ENCODE measurements at regions not wholly inside any gene's neighbourhood (a gene's known extent, or its start where the extent isn't known, plus 50 kb on each side); places are given as distances from the start of the nearest gene placed in this dataset.

- no peaks in the 10 kb centered on the region for H3K9me3 ChIP-seq (ENCODE audit: control insufficient read depth in 1 of 2, low read length in 2 of 2)
- no peak overlapping the region for H3K9ac ChIP-seq (ENCODE audit: low read depth in 1 of 2, low read length in 2 of 2)
- H3K4me3 ChIP-seq (ENCODE audit: low read depth in 1 of 2, low read length in 2 of 2): no peak overlapping the region
- H3K27me3 ChIP-seq (ENCODE audit: control insufficient read depth in 1 of 2, insufficient read depth in 2 of 2, low read length in 2 of 2): peaks cover 0 to 4% of the 10 kb centered on the region in 2 donors
- no peak overlapping the region for H3K27ac ChIP-seq (ENCODE audit: low read depth, low read length)
- H3K36me3 ChIP-seq (ENCODE audit: control insufficient read depth in 1 of 2, insufficient read depth in 2 of 2, low read length in 2 of 2): no peaks in the 10 kb centered on the region
- H3K4me1 ChIP-seq (ENCODE audit: control insufficient read depth in 1 of 2, insufficient read depth in 2 of 2, low read length in 2 of 2): peaks cover 0 to 5% of the 10 kb centered on the region in 2 donors
These were observed 69.1 kb upstream of the POU3F1 start for GRCh38 chr1:38115682-38116202.

- H3K4me1 ChIP-seq (ENCODE audit: control insufficient read depth in 1 of 2, insufficient read depth in 2 of 2, low read length in 2 of 2): peaks cover 0 to 5% of the 10 kb centered on the region in 2 donors
- no peaks in the 10 kb centered on the region for H3K9me3 ChIP-seq (ENCODE audit: control insufficient read depth in 1 of 2, low read length in 2 of 2)
- peaks cover 0 to 4% of the 10 kb centered on the region in 2 donors for H3K27me3 ChIP-seq (ENCODE audit: control insufficient read depth in 1 of 2, insufficient read depth in 2 of 2, low read length in 2 of 2)
- H3K9ac ChIP-seq (ENCODE audit: low read depth in 1 of 2, low read length in 2 of 2): no peak overlapping the region
- H3K4me3 ChIP-seq (ENCODE audit: low read depth in 1 of 2, low read length in 2 of 2): no peak overlapping the region
- H3K27ac ChIP-seq (ENCODE audit: low read depth, low read length): no peak overlapping the region
- no peaks in the 10 kb centered on the region for H3K36me3 ChIP-seq (ENCODE audit: control insufficient read depth in 1 of 2, insufficient read depth in 2 of 2, low read length in 2 of 2)
These were observed 68.6 kb upstream of the POU3F1 start for GRCh38 chr1:38115226-38115625.

DNA sequence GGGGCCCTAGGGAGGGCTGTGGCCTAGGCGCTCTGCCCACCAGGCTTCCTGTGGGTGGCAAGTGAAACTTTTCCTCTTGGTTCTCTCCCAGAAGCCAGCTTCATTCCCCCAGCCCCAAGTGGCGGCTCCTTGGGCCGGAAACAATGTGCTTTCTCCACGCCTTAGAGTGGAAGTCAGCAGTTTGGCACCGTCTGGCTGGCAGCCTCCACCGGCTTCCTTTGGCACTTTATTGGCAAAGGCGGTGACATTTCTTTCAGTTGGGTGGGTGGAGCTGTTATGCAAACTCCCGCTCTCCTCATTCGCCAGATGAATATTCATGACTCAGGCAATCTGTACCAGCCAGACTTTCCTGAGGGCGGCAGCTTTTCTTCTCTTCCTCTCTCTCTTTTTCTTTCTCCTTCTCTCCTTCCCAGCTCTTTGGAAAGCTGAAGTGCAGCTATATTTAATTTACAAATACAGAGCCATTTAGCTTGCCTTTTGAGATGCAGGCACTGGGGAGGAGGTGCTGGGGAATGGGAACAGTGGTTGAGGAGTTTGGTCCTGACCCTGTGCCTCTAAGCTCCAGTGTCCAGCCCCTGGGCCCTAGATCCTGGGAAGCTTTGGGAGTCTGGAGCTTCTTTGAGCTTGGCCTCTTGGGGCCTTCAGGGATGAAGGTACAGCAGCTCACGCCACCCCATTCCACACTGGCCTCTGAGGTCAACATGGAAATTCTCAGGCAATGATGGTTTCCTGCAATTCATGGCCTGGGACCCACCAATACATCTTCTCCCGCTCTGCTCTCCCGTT lies 67.8 kb upstream of the POU3F1 start:
- H3K27me3 ChIP-seq (ENCODE audit: control insufficient read depth in 1 of 2, insufficient read depth in 2 of 2, low read length in 2 of 2): peaks cover 0 to 4% of the 10 kb centered on the region in 2 donors
- no peak overlapping the region for H3K9ac ChIP-seq (ENCODE audit: low read depth in 1 of 2, low read length in 2 of 2)
- peaks cover 0 to 5% of the 10 kb centered on the region in 2 donors for H3K4me1 ChIP-seq (ENCODE audit: control insufficient read depth in 1 of 2, insufficient read depth in 2 of 2, low read length in 2 of 2)
- no peak overlapping the region for H3K27ac ChIP-seq (ENCODE audit: low read depth, low read length)
- no peak overlapping the region for H3K4me3 ChIP-seq (ENCODE audit: low read depth in 1 of 2, low read length in 2 of 2)
- no peaks in the 10 kb centered on the region for H3K9me3 ChIP-seq (ENCODE audit: control insufficient read depth in 1 of 2, low read length in 2 of 2)
- H3K36me3 ChIP-seq (ENCODE audit: control insufficient read depth in 1 of 2, insufficient read depth in 2 of 2, low read length in 2 of 2): no peaks in the 10 kb centered on the region

DNA sequence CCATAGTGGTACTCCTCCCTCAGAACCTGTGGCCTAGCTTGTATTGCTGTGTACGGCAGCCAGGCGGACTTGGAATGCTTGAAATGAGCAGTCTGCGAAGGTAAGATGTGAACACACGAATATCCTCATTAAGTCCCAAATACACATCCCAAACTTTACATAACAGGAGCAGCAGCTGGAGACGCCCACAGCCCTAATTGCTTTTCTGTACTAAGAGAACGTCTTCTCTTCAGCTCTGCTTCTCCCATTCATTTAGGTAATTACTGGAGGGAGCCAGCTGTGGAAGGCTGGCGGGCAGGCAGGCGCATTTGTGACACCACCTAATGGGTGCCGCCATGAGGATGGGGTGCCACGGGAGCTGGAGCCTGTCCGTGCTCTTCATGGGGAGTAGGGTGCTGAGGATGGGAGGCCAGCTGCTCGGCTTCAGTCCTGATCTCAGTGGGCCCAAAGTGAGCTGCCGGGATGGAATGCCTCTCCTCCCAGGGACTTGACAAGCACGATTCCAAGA lies 66.6 kb upstream of the POU3F1 start:
- no peak overlapping the region for H3K27ac ChIP-seq (ENCODE audit: low read depth, low read length)
- H3K4me3 ChIP-seq (ENCODE audit: low read depth in 1 of 2, low read length in 2 of 2): no peak overlapping the region
- no peaks in the 10 kb centered on the region for H3K36me3 ChIP-seq (ENCODE audit: control insufficient read depth in 1 of 2, insufficient read depth in 2 of 2, low read length in 2 of 2)
- H3K27me3 ChIP-seq (ENCODE audit: control insufficient read depth in 1 of 2, insufficient read depth in 2 of 2, low read length in 2 of 2): peaks cover 0 to 4% of the 10 kb centered on the region in 2 donors
- no peaks in the 10 kb centered on the region for H3K9me3 ChIP-seq (ENCODE audit: control insufficient read depth in 1 of 2, low read length in 2 of 2)
- H3K9ac ChIP-seq (ENCODE audit: low read depth in 1 of 2, low read length in 2 of 2): no peak overlapping the region
- H3K4me1 ChIP-seq (ENCODE audit: control insufficient read depth in 1 of 2, insufficient read depth in 2 of 2, low read length in 2 of 2): peaks cover 0 to 5% of the 10 kb centered on the region in 2 donors

DNA sequence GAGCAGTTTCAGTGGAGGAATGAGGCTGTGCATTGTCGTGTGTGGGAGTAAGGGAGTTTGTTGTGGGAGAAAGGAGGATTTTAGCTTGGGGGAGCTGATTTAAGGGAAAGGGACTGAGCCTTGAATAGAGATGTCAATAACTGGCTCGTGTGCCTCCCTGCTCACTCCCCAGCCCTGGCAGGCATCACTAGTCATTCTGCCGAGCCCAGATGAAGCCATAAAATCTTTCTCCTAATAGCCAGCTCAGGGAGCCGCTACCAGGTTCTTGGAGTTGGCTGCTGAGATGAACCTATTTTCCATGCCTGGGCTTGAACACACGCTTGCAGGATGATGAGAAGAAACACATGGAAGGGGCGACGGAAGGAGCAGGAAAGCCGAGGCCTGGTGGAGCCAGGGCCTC lies 65.0 kb upstream of the POU3F1 start:
- H3K36me3 ChIP-seq (ENCODE audit: control insufficient read depth in 1 of 2, insufficient read depth in 2 of 2, low read length in 2 of 2): no peaks in the 10 kb centered on the region
- no peaks in the 10 kb centered on the region for H3K9me3 ChIP-seq (ENCODE audit: control insufficient read depth in 1 of 2, low read length in 2 of 2)
- peaks cover 0 to 5% of the 10 kb centered on the region in 2 donors for H3K4me1 ChIP-seq (ENCODE audit: control insufficient read depth in 1 of 2, insufficient read depth in 2 of 2, low read length in 2 of 2)
- H3K27ac ChIP-seq (ENCODE audit: low read depth, low read length): no peak overlapping the region
- H3K9ac ChIP-seq (ENCODE audit: low read depth in 1 of 2, low read length in 2 of 2): no peak overlapping the region
- H3K4me3 ChIP-seq (ENCODE audit: low read depth in 1 of 2, low read length in 2 of 2): no peak overlapping the region
- peaks cover 0 to 4% of the 10 kb centered on the region in 2 donors for H3K27me3 ChIP-seq (ENCODE audit: control insufficient read depth in 1 of 2, insufficient read depth in 2 of 2, low read length in 2 of 2)

DNA sequence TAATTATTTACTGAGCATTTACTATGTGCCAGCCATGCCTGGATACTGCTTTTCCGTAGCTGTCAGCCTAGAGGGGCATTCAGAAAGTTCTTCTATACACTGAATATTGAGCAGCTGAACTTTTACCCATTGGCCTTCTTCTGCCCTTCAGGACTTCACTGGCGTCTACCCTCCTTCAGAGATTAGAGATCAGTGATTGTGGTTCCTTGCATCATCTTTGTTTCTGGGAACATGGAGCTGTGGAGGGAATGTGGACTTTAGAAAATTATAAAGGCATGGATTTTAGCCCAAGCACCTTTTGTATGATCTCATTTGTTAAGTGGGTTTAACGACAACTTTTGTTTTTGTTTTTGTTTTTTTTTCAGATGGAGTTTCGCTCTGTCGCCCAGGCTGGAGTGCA lies 58.7 kb upstream of the POU3F1 start:
- Histone ChIP-seq H3K27me3 (ENCODE audit: control insufficient read depth in 1 of 2, insufficient read depth in 2 of 2, low read length in 2 of 2) (peaks cover 0 to 4% of the 10 kb centered on the region in 2 donors), H3K9ac (ENCODE audit: low read depth in 1 of 2, low read length in 2 of 2) (no peak overlapping the region), H3K36me3 (ENCODE audit: control insufficient read depth in 1 of 2, insufficient read depth in 2 of 2, low read length in 2 of 2) (no peaks in the 10 kb centered on the region), H3K4me1 (ENCODE audit: control insufficient read depth in 1 of 2, insufficient read depth in 2 of 2, low read length in 2 of 2) (no peaks in the 10 kb centered on the region), H3K4me3 (ENCODE audit: low read depth in 1 of 2, low read length in 2 of 2) (no peak overlapping the region), H3K9me3 (ENCODE audit: control insufficient read depth in 1 of 2, low read length in 2 of 2) (no peaks in the 10 kb centered on the region), H3K27ac (ENCODE audit: low read depth, low read length) (no peak overlapping the region)

GRCh38 chr1:38102636-38103035 lies 56.0 kb upstream of the POU3F1 start:
- no peaks in the 10 kb centered on the region for H3K9me3 ChIP-seq (ENCODE audit: control insufficient read depth in 1 of 2, low read length in 2 of 2)
- H3K27me3 ChIP-seq (ENCODE audit: control insufficient read depth in 1 of 2, insufficient read depth in 2 of 2, low read length in 2 of 2): peaks cover 0 to 4% of the 10 kb centered on the region in 2 donors
- no peak overlapping the region for H3K9ac ChIP-seq (ENCODE audit: low read depth in 1 of 2, low read length in 2 of 2)
- no peak overlapping the region for H3K27ac ChIP-seq (ENCODE audit: low read depth, low read length)
- no peak overlapping the region for H3K4me3 ChIP-seq (ENCODE audit: low read depth in 1 of 2, low read length in 2 of 2)
- no peaks in the 10 kb centered on the region for H3K4me1 ChIP-seq (ENCODE audit: control insufficient read depth in 1 of 2, insufficient read depth in 2 of 2, low read length in 2 of 2)
- H3K36me3 ChIP-seq (ENCODE audit: control insufficient read depth in 1 of 2, insufficient read depth in 2 of 2, low read length in 2 of 2): no peaks in the 10 kb centered on the region

DNA sequence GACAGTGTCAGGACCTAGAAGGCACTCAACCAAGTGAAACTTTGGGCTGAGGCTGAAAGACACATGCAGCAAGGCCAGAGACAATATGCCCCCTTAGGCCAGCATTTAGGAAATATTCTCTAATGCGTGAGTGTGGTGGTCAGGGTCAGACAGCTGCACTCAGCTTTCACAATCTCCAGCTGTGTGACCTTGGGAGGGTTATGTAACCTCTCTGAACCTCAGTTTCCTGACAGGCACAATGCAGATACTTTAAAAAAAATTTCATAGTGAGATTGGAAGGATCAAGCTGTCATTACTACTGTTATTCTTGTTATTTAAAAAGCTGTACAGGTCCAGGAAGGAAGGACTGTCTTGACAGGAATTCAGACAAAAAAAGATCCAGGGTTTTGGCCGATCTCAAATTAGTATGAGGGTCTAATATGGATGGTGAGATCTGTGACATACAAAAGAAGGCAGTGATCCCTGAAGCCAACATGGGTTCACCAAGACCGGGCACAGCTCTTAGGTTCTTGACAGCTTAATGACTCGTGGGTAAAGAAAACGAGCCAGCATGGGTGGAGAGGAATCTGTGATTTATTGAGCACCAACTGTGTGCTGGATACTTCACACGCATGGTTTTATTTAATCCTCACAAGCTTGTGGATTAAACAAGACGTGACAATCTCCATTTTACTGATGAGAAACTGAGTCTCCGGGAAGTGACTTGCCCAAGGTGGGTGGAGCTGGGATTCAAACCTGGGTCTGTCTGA lies 54.6 kb upstream of the POU3F1 start:
- H3K9me3 ChIP-seq (ENCODE audit: control insufficient read depth in 1 of 2, low read length in 2 of 2): no peaks in the 10 kb centered on the region
- H3K4me1 ChIP-seq (ENCODE audit: control insufficient read depth in 1 of 2, insufficient read depth in 2 of 2, low read length in 2 of 2): no peaks in the 10 kb centered on the region
- no peak overlapping the region for H3K4me3 ChIP-seq (ENCODE audit: low read depth in 1 of 2, low read length in 2 of 2)
- H3K36me3 ChIP-seq (ENCODE audit: control insufficient read depth in 1 of 2, insufficient read depth in 2 of 2, low read length in 2 of 2): no peaks in the 10 kb centered on the region
- H3K9ac ChIP-seq (ENCODE audit: low read depth in 1 of 2, low read length in 2 of 2): no peak overlapping the region
- H3K27ac ChIP-seq (ENCODE audit: low read depth, low read length): no peak overlapping the region
- H3K27me3 ChIP-seq (ENCODE audit: control insufficient read depth in 1 of 2, insufficient read depth in 2 of 2, low read length in 2 of 2): peaks cover 0 to 4% of the 10 kb centered on the region in 2 donors

GRCh38 chr1:38098101-38098847 lies 51.7 kb upstream of the POU3F1 start:
- no peaks in the 10 kb centered on the region for H3K4me1 ChIP-seq (ENCODE audit: control insufficient read depth in 1 of 2, insufficient read depth in 2 of 2, low read length in 2 of 2)
- H3K4me3 ChIP-seq (ENCODE audit: low read depth in 1 of 2, low read length in 2 of 2): no peak overlapping the region
- no peak overlapping the region for H3K9ac ChIP-seq (ENCODE audit: low read depth in 1 of 2, low read length in 2 of 2)
- H3K27ac ChIP-seq (ENCODE audit: low read depth, low read length): no peak overlapping the region
- H3K36me3 ChIP-seq (ENCODE audit: control insufficient read depth in 1 of 2, insufficient read depth in 2 of 2, low read length in 2 of 2): no peaks in the 10 kb centered on the region
- H3K9me3 ChIP-seq (ENCODE audit: control insufficient read depth in 1 of 2, low read length in 2 of 2): no peaks in the 10 kb centered on the region
- no peaks in the 10 kb centered on the region for H3K27me3 ChIP-seq (ENCODE audit: control insufficient read depth in 1 of 2, insufficient read depth in 2 of 2, low read length in 2 of 2)
